HG03196 (cell line): ENCODE measurements at regions not wholly inside any gene's neighbourhood (a gene's known extent, or its start where the extent isn't known, plus 50 kb on each side); places are given as distances from the start of the nearest gene placed in this dataset.
"Not testable (repeated sequence)": the region's sequence is repeated elsewhere in the genome, so short reads cannot be mapped to it uniquely, and the experiment has no call there.

ENCODE experiments used
- ATAC-seq: cut with Tn5 transposase; IDR thresholded peaks from one replicate; pipeline ENCODE4 v1.9.1; 2021; ENCODE audit not compliant: unreplicated experiment

- ATAC-seq, result no peak
Measured at GRCh38 chr13:59061621-59062020, 1102.1 kb downstream of the DIAPH3 start.

GRCh38 chr13:59064042-59064441 lies 1099.7 kb downstream of the DIAPH3 start:
- ATAC-seq, result no peak

GRCh38 chr13:59076386-59076785 lies 1087.3 kb downstream of the DIAPH3 start:
- ATAC-seq, result not testable (repeated sequence)

GRCh38 chr13:59086147-59086546 lies 1077.6 kb downstream of the DIAPH3 start:
- no peak for ATAC-seq

- ATAC-seq, result no peak
Measured at GRCh38 chr13:59088716-59089115, 1075.0 kb downstream of the DIAPH3 start.

- no peak for ATAC-seq
Measured at GRCh38 chr13:59094181-59094580, 1069.5 kb downstream of the DIAPH3 start.

- no peak for ATAC-seq
Measured at GRCh38 chr13:59099182-59099974, 1064.3 kb downstream of the DIAPH3 start.

GRCh38 chr13:59103004-59103768 lies 1060.5 kb downstream of the DIAPH3 start:
- ATAC-seq, result no peak

GRCh38 chr13:59111751-59112171 lies 1052.0 kb downstream of the DIAPH3 start:
- no peak for ATAC-seq

- ATAC-seq, result no peak
Measured at GRCh38 chr13:59112221-59112718, 1051.5 kb downstream of the DIAPH3 start.

- no peak for ATAC-seq
Measured at GRCh38 chr13:59119475-59119874, 1044.3 kb downstream of the DIAPH3 start.

GRCh38 chr13:59120297-59120843 lies 1043.4 kb downstream of the DIAPH3 start:
- ATAC-seq, result no peak

- ATAC-seq, result no peak
Measured at GRCh38 chr13:59121507-59121906, 1042.2 kb downstream of the DIAPH3 start.

- no peak for ATAC-seq
Measured at GRCh38 chr13:59126474-59126873, 1037.3 kb downstream of the DIAPH3 start.

GRCh38 chr13:59133903-59134302 lies 1029.8 kb downstream of the DIAPH3 start:
- ATAC-seq, result no peak

GRCh38 chr13:59144700-59145099 lies 1019.0 kb downstream of the DIAPH3 start:
- ATAC-seq, result no peak

GRCh38 chr13:59145381-59145780 lies 1018.3 kb downstream of the DIAPH3 start:
- ATAC-seq, result no peak

GRCh38 chr13:59157181-59157580 lies 1006.5 kb downstream of the DIAPH3 start:
- ATAC-seq, result no peak

- no peak for ATAC-seq
Measured at GRCh38 chr13:59166174-59166573, 997.6 kb downstream of the DIAPH3 start.

- ATAC-seq, result no peak
Measured at GRCh38 chr13:59172076-59172475, 991.7 kb downstream of the DIAPH3 start.

- no peak for ATAC-seq
Measured at GRCh38 chr13:59176775-59177174, 987.0 kb downstream of the DIAPH3 start.

GRCh38 chr13:59178344-59178743 lies 985.4 kb downstream of the DIAPH3 start:
- no peak for ATAC-seq
